ENCODE measurements at regions not wholly inside any gene's neighbourhood (a gene's known extent, or its start where the extent isn't known, plus 50 kb on each side); places are given as distances from the start of the nearest gene placed in this dataset.

DNA sequence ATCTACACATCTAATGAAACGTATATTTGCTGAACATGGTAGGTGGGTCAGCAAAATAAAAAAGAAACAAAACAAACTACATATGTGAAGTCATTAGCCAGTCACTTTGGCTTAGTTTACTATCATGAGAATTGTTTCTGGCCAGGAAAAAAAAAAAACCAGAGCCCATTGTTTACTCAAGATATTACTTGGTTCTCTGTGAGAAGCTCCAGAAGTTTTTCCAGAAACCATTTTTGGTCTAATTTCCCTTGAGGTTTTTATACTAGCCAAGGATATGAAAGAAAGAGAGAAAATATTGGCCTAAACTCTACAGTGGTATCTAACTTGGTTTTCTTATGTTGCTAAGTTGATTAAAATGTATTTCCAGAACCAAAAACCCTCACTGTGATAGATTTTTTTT, 259.1 kb downstream of the PDHA2 start:
- no peak for DNase-seq

GRCh38 chr4:96102541-96103026, 262.7 kb downstream of the PDHA2 start:
- peak; percentile 17 for DNase-seq

DNA sequence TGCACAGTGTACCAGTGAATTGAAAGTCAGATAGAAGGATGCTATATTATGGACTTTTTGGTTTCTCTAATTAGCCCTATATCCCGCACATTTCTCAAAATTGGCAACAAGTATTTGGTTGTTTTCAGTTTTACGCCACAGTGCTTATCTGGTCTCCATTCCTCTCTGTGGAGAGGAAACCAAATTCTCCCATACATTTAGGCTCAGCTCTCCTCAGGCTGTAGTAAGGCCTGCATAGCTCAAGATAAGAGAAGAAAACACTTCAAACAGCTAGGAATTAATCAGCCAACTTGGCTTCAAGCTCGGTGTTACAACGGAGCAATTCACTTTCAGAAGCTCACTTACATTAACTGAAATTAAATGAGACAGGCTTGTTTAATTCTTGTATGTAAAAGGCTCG, 263.2 kb downstream of the PDHA2 start:
- DNase-seq, result no peak

- DNase-seq, result no peak
Measured at GRCh38 chr4:96108146-96108545, 268.3 kb downstream of the PDHA2 start.

- DNase-seq, result no peak
Measured at GRCh38 chr4:96112631-96113030, 272.7 kb downstream of the PDHA2 start.

- DNase-seq, result no peak
Measured at GRCh38 chr4:96120206-96120605, 280.3 kb downstream of the PDHA2 start.

- DNase-seq, result no peak
Measured at GRCh38 chr4:96126227-96126626, 286.3 kb downstream of the PDHA2 start.

- DNase-seq, result no peak
Measured at GRCh38 chr4:96131186-96131585, 291.3 kb downstream of the PDHA2 start.

DNA sequence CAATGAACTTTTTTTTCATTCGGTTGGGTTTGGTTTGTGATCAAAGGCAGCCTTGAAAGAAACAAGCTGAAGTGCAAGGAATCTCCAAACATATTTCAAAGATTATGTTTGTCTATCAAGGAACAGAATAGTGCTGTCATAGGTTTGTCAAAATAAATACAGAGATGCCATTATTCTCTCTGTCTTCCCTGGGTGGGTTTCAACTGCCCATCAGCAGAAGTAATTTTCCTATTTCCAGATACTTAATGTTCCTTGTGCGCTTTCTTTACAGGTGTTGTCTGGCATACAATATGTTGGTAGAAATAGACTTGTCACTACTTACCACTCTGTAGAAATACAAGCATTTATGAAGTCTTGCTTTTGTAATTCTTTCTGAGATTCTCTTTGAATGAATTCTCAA, 294.9 kb downstream of the PDHA2 start:
- DNase-seq, result no peak

DNA sequence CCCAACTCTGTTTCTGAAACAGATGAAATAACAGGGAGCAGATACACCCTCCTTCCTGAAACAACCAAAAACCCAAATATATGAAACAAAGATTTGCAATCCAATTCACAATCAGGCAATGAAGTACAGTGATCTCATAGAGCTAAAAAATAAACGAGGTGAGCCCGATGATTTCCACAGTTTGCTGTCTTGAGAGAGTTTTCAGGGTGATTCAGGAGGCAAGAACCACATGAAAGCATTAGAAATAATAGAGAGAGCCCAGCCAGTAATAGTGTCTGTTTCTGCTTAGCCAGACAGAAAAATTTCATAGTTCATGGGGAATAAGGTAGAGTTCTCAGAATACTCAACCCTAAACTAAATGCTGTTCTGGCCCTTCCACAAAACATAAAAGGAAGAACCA, 296.2 kb downstream of the PDHA2 start:
- no peak for DNase-seq

GRCh38 chr4:96139251-96139929, 299.5 kb downstream of the PDHA2 start:
- no peak for DNase-seq

DNA sequence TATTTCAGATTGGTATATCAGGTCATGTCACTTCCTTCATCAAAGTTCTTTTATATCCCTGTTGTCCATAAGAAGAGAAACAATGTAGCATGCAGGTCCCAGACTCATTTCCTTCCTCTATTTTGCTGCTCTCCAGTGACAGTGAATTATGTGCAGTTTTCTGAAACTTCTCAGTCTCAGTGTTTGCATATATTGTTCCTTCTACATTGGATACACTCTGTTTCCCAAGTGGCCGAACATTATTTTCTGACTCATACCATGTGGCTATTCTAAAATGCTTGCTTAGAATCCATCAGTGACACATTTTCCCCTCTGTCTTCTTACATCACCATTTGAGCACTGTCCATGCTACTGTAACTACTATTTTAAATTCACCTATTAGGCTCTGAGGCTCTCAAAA, 305.7 kb downstream of the PDHA2 start:
- DNase-seq, result peak; percentile 24

DNA sequence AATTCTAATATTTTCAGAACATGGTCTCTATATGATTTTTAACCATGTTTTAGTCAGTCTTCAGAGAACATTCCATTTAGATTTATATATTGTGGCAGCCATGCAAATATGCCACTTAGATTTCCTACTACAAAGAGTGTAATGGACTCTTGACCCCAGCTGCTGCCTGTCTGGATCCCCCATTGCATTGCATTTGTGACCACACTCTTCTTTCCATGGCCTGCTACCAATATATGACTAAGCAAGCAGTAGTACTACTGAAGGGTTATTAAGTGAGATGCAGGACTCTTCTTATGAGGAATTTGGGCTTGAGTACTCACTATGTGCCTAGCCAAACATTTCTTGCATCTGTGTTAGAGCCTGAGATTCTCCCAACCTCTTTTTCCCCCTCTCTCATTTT, 306.8 kb downstream of the PDHA2 start:
- DNase-seq, result peak; percentile 40

- DNase-seq, result no peak
Measured at GRCh38 chr4:96149894-96150293, 310.0 kb downstream of the PDHA2 start.

- no peak for DNase-seq
Measured at GRCh38 chr4:96150466-96150865, 310.6 kb downstream of the PDHA2 start.

DNA sequence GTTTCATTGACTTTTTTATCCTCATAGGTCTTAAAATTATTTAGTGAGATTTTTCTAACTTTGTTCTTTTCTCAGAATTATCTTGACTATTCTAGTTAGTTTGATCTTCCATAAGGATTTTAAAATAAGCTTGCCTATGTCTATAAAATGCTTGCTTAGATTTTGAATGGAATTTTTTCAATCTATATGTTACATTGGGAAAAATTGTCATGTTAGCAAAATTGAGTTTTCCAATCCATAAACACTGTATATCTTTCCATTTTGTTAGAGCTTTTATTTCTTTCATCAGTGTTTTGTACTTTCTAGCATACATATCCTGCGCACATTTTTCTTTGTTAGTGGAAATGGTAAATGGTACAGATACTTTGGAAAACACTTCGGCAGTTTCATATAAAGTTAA, 312.9 kb downstream of the PDHA2 start:
- DNase-seq, result no peak

- no peak for DNase-seq
Measured at GRCh38 chr4:96154676-96155075, 314.8 kb downstream of the PDHA2 start.

- DNase-seq, result peak; percentile 46
Measured at GRCh38 chr4:96162636-96163035, 322.7 kb downstream of the PDHA2 start.

GRCh38 chr4:96164814-96165351, 325.0 kb downstream of the PDHA2 start:
- DNase-seq, result peak; percentile 89

DNA sequence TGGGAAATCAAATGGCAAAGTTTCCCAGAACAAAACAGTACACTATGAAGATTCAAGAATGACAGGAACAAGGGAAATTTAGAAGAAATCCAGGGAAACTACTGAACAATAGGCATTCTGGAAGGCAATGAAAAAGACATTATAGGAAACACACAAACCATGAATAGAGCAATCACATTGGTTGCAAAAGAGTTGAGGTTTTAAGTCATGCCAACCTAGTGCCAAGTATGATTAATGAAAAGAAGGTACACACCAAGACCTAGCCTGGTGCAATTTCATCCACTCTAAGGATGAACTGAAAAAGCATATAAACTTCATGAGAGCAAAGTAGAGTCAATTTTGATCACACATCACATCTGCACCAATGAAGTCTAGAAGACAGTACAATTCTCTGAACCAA, 326.9 kb downstream of the PDHA2 start:
- DNase-seq, result no peak

- DNase-seq, result no peak
Measured at GRCh38 chr4:96170198-96170597, 330.3 kb downstream of the PDHA2 start.

GRCh38 chr4:96173756-96174155, 333.9 kb downstream of the PDHA2 start:
- no peak for DNase-seq

DNA sequence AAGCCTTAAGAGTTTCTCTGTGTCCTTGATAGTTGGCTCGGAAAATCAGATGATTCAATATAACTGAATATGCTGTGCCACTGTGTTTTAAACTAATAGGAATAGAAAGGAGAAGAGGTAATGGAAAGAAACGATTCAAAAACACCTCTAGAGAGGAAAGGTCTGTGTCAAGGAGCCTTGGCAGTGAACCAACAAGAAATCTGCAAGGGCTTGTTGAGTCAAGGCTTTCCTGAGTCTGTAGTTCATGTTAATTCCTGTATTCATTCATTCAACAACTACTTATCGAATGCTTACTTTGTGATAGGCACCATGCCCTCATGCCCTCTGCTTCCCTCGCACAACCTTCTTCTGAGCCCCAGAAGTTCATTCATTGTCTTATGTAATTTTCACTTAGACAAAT, 336.0 kb downstream of the PDHA2 start:
- DNase-seq, result no peak

DNA sequence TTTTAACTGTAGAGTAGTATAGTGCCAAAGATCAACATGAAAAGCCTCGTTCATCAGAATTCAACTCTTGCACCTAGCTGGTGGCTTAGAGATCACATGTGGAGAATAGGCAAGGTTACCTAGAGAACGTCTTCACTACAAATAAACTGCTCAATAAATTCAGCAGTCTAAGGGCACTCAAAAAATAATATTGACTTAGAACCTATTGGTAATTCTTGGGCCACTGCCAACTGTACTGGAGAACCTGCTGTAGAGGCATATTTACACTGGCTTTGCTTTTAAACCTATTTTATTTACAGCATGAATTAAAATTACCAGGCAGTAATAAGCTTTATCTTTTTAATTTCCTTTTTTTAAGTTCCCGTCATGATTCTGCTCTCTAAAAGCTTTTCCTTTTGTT, 343.7 kb downstream of the PDHA2 start:
- no peak for DNase-seq

GRCh38 chr4:96186593-96186992, 346.7 kb downstream of the PDHA2 start:
- no peak for DNase-seq
